ENCODE measurements at regions not wholly inside any gene's neighbourhood (a gene's known extent, or its start where the extent isn't known, plus 50 kb on each side); places are given as distances from the start of the nearest gene placed in this dataset.

- TF ChIP-seq, protein P1, sequence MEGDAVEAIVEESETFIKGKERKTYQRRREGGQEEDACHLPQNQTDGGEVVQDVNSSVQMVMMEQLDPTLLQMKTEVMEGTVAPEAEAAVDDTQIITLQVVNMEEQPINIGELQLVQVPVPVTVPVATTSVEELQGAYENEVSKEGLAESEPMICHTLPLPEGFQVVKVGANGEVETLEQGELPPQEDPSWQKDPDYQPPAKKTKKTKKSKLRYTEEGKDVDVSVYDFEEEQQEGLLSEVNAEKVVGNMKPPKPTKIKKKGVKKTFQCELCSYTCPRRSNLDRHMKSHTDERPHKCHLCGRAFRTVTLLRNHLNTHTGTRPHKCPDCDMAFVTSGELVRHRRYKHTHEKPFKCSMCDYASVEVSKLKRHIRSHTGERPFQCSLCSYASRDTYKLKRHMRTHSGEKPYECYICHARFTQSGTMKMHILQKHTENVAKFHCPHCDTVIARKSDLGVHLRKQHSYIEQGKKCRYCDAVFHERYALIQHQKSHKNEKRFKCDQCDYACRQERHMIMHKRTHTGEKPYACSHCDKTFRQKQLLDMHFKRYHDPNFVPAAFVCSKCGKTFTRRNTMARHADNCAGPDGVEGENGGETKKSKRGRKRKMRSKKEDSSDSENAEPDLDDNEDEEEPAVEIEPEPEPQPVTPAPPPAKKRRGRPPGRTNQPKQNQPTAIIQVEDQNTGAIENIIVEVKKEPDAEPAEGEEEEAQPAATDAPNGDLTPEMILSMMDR (IDR thresholded peaks at IDR 0.05): no peak
- Mint-ChIP-seq H3K4me1 (no peaks in the 10 kb centered on the region), H3K27me3 (no peaks in the 10 kb centered on the region), H3K9me3 (peaks cover 12% of the 10 kb centered on the region), H3K27ac (no peak overlapping the region), H3K4me3 (no peak overlapping the region), H3K36me3 (ENCODE audit: low read depth) (no peaks in the 10 kb centered on the region)
- ChIA-PET CTCF (no interaction called here), POLR2A (no interaction called here)
- intact Hi-C loops (cut with micrococcal nuclease): no loop called here
- no peak for DNase-seq
- ATAC-seq (ENCODE audit: low read depth): no peak
Measured at GRCh38 chr3:104906001-104906639, 460.6 kb upstream of the ALCAM start.

DNA sequence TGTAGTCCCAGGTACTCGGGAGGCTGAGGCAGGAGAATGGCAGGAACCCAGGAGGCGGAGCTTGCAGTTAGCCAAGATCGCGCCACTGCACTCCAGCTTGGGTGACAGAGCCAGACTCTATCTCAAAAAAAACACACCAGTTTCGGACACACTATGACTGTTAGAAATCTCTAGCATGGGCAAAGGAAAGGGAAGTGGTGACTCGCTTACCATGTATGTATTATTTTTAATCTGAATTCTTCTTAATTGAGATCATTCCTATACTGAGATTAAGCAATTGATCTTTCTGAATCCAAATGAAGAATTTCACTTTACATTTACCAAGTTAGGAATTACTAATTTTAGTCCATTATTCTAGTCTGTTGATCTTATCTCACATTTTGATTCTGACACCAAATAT, 459.2 kb upstream of the ALCAM start:
- Mint-ChIP-seq H3K4me1 (no peaks in the 10 kb centered on the region), H3K27ac (no peak overlapping the region), H3K4me3 (no peak overlapping the region), H3K27me3 (peaks cover 2% of the 10 kb centered on the region), H3K9me3 (peaks cover 12% of the 10 kb centered on the region), H3K36me3 (ENCODE audit: low read depth) (no peaks in the 10 kb centered on the region)
- no peak for DNase-seq
- CTCF ChIA-PET: no interaction called here
- intact Hi-C loops (cut with micrococcal nuclease): no loop called here
- no peak for ATAC-seq (ENCODE audit: low read depth)
- POLR2A ChIA-PET: no interaction called here
- TF ChIP-seq, protein P1 (IDR thresholded peaks at IDR 0.05): no peak

DNA sequence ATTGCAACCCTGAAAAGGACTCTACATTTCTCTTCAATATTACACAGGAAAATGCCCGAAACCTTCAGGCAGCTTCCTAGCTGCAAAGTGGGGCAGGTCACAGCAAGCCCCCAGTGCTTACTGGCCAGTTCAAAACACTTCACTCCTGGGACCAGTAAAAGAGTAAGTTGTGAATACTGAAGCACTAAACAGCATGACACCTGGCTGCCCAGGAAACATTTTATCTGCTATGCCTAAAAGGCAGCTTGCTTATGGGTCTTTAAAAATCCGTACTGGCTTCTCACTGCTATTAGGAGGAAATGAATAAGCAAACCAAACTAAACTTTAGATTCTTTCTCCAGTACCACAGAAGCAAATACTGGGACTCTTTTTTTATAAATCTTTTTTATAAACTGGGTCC, 457.9 kb upstream of the ALCAM start:
- POLR2A ChIA-PET: no interaction called here
- ATAC-seq (ENCODE audit: low read depth): no peak

GRCh38 chr3:104909198-104909597, 457.5 kb upstream of the ALCAM start:
- ATAC-seq (ENCODE audit: low read depth): no peak
- H3K4me3 Mint-ChIP-seq: no peak overlapping the region
- DNase-seq: no peak
- H3K9me3 Mint-ChIP-seq: peaks cover 3% of the 10 kb centered on the region
- POLR2A ChIA-PET: no interaction called here
- H3K27ac Mint-ChIP-seq: no peak overlapping the region
- H3K27me3 Mint-ChIP-seq: peaks cover 2% of the 10 kb centered on the region
- TF ChIP-seq, protein P1 (IDR thresholded peaks at IDR 0.05): no peak
- H3K4me1 Mint-ChIP-seq: no peaks in the 10 kb centered on the region
- CTCF ChIA-PET: no interaction called here
- intact Hi-C loops (cut with micrococcal nuclease): no loop called here
- no peaks in the 10 kb centered on the region for H3K36me3 Mint-ChIP-seq (ENCODE audit: low read depth)

More for the DNA sequence above, 457.9 kb upstream of the ALCAM start:
- H3K4me1 Mint-ChIP-seq: no peaks in the 10 kb centered on the region
- CTCF ChIA-PET: no interaction called here
- H3K9me3 Mint-ChIP-seq: peaks cover 3% of the 10 kb centered on the region
- H3K27me3 Mint-ChIP-seq: peaks cover 2% of the 10 kb centered on the region
- no peak for DNase-seq
- H3K36me3 Mint-ChIP-seq (ENCODE audit: low read depth): no peaks in the 10 kb centered on the region
- H3K4me3 Mint-ChIP-seq: no peak overlapping the region
- H3K27ac Mint-ChIP-seq: no peak overlapping the region
- intact Hi-C loops (cut with micrococcal nuclease): no loop called here
- TF ChIP-seq, protein P1 (IDR thresholded peaks at IDR 0.05): no peak

- Mint-ChIP-seq H3K9me3 (peaks cover 3% of the 10 kb centered on the region), H3K4me3 (no peak overlapping the region), H3K27ac (no peak overlapping the region), H3K36me3 (ENCODE audit: low read depth) (no peaks in the 10 kb centered on the region), H3K4me1 (no peaks in the 10 kb centered on the region), H3K27me3 (peaks cover 2% of the 10 kb centered on the region)
- TF ChIP-seq, protein P1 (IDR thresholded peaks at IDR 0.05): no peak
- POLR2A ChIA-PET: no interaction called here
- ATAC-seq (ENCODE audit: low read depth): no peak
- no peak for DNase-seq
- intact Hi-C loops (cut with micrococcal nuclease): no loop called here
- CTCF ChIA-PET: no interaction called here
Measured at GRCh38 chr3:104909721-104910120, 457.0 kb upstream of the ALCAM start.
